HCT116 (cell line): ENCODE measurements at regions not wholly inside any gene's neighbourhood (a gene's known extent, or its start where the extent isn't known, plus 50 kb on each side); places are given as distances from the start of the nearest gene placed in this dataset.

Experiments used
- CTCF ChIP-seq, 3 experiments: fragments of 200-600 bp in 1 of 3; sonication (generic) in 1 of 3; IDR thresholded peaks in 2 of 3; conservative IDR thresholded peaks in 1 of 3; 2 replicates each; pipeline ENCODE4 v1.5.1; 2012 to 2017; ENCODE audit warnings: low read depth in 2 of 3, low read length in 2 of 3, antibody characterized with exemption in 1 of 3, borderline replicate concordance in 1 of 3, control low read depth in 1 of 3, mild to moderate bottlenecking in 1 of 3, mixed read lengths in 1 of 3, mixed run types in 1 of 3, moderate library complexity in 1 of 3; ENCODE audit not compliant: insufficient read depth in 1 of 3
- YY1 ChIP-seq: IDR thresholded peaks from 2 replicates; pipeline ENCODE4 v1.6.1; 2011; ENCODE audit warnings: low read length, low read depth, moderate library complexity, mild to moderate bottlenecking; ENCODE audit not compliant: insufficient replicate concordance; ENCODE audit errors: extremely low read depth
- TF ChIP-seq, protein P1 (sequence below): IDR thresholded peaks from 2 replicates; pipeline ENCODE4 v1.6.1; 2012; ENCODE audit warnings: low read depth

DNA sequence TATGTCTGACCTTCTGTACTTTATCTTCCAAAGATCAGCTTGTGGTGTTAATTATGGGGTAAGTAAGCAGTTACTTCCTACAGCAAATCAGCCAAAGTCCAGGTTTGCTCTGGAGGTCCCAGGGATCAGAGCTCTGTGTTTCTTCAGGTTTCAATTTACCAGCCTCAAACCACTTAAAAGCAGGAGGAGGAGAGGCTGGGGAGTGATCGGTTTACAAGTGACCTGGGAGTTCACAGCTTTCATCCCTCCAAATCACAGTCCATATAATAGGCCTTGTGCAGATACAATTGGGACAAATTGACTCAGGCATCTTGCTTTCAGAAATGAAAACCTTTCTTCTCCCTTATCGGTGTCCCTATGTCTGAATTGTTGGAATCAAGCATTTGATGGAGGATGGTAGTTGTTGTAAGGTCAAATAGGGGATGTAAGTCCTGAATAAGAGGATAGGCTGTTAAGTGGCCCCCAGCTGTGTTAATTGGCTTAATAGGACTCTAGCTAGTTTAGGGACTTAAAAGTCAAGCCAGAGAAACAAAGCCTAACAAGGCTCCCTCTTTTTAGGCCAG is 188.0 kb upstream of the NT5C1B start:
- TF ChIP-seq YY1 (no peak), CTCF (IDR thresholded peaks at IDR 0.05 in 2 of 3, conservative IDR thresholded peaks at IDR 0.05 in 1 of 3; ENCODE audit: borderline replicate concordance in 1 of 3, insufficient read depth in 1 of 3, low read depth in 2 of 3, low read length in 2 of 3) (no peak)
- TF ChIP-seq, protein P1, sequence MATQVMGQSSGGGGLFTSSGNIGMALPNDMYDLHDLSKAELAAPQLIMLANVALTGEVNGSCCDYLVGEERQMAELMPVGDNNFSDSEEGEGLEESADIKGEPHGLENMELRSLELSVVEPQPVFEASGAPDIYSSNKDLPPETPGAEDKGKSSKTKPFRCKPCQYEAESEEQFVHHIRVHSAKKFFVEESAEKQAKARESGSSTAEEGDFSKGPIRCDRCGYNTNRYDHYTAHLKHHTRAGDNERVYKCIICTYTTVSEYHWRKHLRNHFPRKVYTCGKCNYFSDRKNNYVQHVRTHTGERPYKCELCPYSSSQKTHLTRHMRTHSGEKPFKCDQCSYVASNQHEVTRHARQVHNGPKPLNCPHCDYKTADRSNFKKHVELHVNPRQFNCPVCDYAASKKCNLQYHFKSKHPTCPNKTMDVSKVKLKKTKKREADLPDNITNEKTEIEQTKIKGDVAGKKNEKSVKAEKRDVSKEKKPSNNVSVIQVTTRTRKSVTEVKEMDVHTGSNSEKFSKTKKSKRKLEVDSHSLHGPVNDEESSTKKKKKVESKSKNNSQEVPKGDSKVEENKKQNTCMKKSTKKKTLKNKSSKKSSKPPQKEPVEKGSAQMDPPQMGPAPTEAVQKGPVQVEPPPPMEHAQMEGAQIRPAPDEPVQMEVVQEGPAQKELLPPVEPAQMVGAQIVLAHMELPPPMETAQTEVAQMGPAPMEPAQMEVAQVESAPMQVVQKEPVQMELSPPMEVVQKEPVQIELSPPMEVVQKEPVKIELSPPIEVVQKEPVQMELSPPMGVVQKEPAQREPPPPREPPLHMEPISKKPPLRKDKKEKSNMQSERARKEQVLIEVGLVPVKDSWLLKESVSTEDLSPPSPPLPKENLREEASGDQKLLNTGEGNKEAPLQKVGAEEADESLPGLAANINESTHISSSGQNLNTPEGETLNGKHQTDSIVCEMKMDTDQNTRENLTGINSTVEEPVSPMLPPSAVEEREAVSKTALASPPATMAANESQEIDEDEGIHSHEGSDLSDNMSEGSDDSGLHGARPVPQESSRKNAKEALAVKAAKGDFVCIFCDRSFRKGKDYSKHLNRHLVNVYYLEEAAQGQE = no peak
